Activated CD8-positive, alpha-beta T cell treated with anti-CD3 and anti-CD28 coated beads for 36 hours (primary cell): ENCODE measurements at regions not wholly inside any gene's neighbourhood (a gene's known extent, or its start where the extent isn't known, plus 50 kb on each side); places are given as distances from the start of the nearest gene placed in this dataset.
"Not testable (repeated sequence)": the region's sequence is repeated elsewhere in the genome, so short reads cannot be mapped to it uniquely, and the experiment has no call there.

Experiments
- ATAC-seq: fragments of 200-7000 bp; cut with Tn5 transposase; one replicate; pipeline ENCODE4 v1.10.0; 2021; ENCODE audit warnings: mild to moderate bottlenecking, moderate library complexity
- CTCF ChIA-PET: fragments of 350-600 bp; sonication (Branson Sonifier 250); formaldehyde crosslinking; loops from one replicate; lab custom pipeline; 2021; ENCODE audit warnings: antibody characterized with exemption; lab: Charles Lee
- POLR2A ChIA-PET: fragments of 350-600 bp; sonication (Branson Sonifier 250); formaldehyde crosslinking; loops from one replicate; lab custom pipeline; 2021; ENCODE audit warnings: antibody characterized with exemption; lab: Charles Lee
- DNase-seq: peaks from one replicate; pipeline ENCODE4 v3.0.0-alpha.2; 2020
- H3K27ac Mint-ChIP-seq: one replicate; pipeline ENCODE4 v1.8.0; 2021; ENCODE audit warnings: mild to moderate bottlenecking, mixed read lengths
- H3K27me3 Mint-ChIP-seq: one replicate; pipeline ENCODE4 v1.8.0; 2021; ENCODE audit warnings: mixed read lengths
- H3K36me3 Mint-ChIP-seq: one replicate; pipeline ENCODE4 v1.8.0; 2021; ENCODE audit warnings: low read depth, mixed read lengths
- H3K4me1 Mint-ChIP-seq: one replicate; pipeline ENCODE4 v1.8.0; 2021; ENCODE audit warnings: low read depth, mixed read lengths
- H3K4me3 Mint-ChIP-seq: one replicate; pipeline ENCODE4 v1.8.0; 2021; ENCODE audit warnings: mild to moderate bottlenecking, moderate library complexity, mixed read lengths
- H3K9me3 Mint-ChIP-seq: one replicate; pipeline ENCODE4 v1.8.0; 2021; ENCODE audit warnings: mixed read lengths
- CTCF ChIP-seq: fragments of 200-600 bp; IDR thresholded peaks from one replicate; pipeline ENCODE4 v1.8.0; 2022; ENCODE audit warnings: antibody characterized with exemption, mild to moderate bottlenecking
- intact Hi-C: fragments of 100-400 bp; cut with micrococcal nuclease; formaldehyde crosslinking; loops from one replicate; pipeline ENCODE4 v1.10.0; 2022

- H3K9me3 Mint-ChIP-seq, result no peaks in the 10 kb centered on the region
- TF ChIP-seq CTCF, result no peak
- no peak for DNase-seq
- ChIA-PET POLR2A (interaction anchor here (0.6 kb wide), 1 partner anchor 107 kb away, joined by 3 read pairs; no protein-coding TSS in a partner anchor), CTCF (no interaction called here)
- no peak overlapping the region for H3K4me3 Mint-ChIP-seq
- H3K4me1 Mint-ChIP-seq, result no peaks in the 10 kb centered on the region
- no peaks in the 10 kb centered on the region for H3K36me3 Mint-ChIP-seq
- ATAC-seq, result no peak
- no peak overlapping the region for H3K27ac Mint-ChIP-seq
- H3K27me3 Mint-ChIP-seq, result no peaks in the 10 kb centered on the region
- intact Hi-C loops, result no loop called here
These were observed 263.0 kb upstream of the ALG10 start for GRCh38 chr12:33759279-33759678.

GRCh38 chr12:33763331-33763730, 259.0 kb upstream of the ALG10 start:
- ChIA-PET CTCF (no interaction called here), POLR2A (no interaction called here)
- Mint-ChIP-seq H3K9me3 (no peaks in the 10 kb centered on the region), H3K27ac (no peak overlapping the region), H3K4me3 (no peak overlapping the region), H3K36me3 (no peaks in the 10 kb centered on the region), H3K4me1 (no peaks in the 10 kb centered on the region), H3K27me3 (no peaks in the 10 kb centered on the region)
- no peak for TF ChIP-seq CTCF
- DNase-seq (no peak), ATAC-seq (no peak)
- intact Hi-C loops, result no loop called here

GRCh38 chr12:33770652-33771051, 251.6 kb upstream of the ALG10 start:
- Mint-ChIP-seq H3K4me3 (no peak overlapping the region), H3K27ac (no peak overlapping the region), H3K9me3 (peaks cover 3% of the 10 kb centered on the region), H3K27me3 (no peaks in the 10 kb centered on the region), H3K4me1 (no peaks in the 10 kb centered on the region), H3K36me3 (no peaks in the 10 kb centered on the region)
- intact Hi-C loops, result no loop called here
- DNase-seq (no peak), ATAC-seq (no peak)
- TF ChIP-seq CTCF, result no peak
- ChIA-PET CTCF (no interaction called here), POLR2A (no interaction called here)

- no peak for ATAC-seq
- H3K27ac Mint-ChIP-seq, result no peak overlapping the region
- H3K4me1 Mint-ChIP-seq, result no peaks in the 10 kb centered on the region
- no peaks in the 10 kb centered on the region for H3K36me3 Mint-ChIP-seq
- no peak overlapping the region for H3K4me3 Mint-ChIP-seq
- CTCF ChIA-PET, result no interaction called here
- TF ChIP-seq CTCF, result no peak
- POLR2A ChIA-PET, result no interaction called here
- no peaks in the 10 kb centered on the region for H3K27me3 Mint-ChIP-seq
- intact Hi-C loops, result no loop called here
- no peak for DNase-seq
- H3K9me3 Mint-ChIP-seq, result peaks cover 3% of the 10 kb centered on the region
These were observed 250.4 kb upstream of the ALG10 start for GRCh38 chr12:33771889-33772288.

- H3K9me3 Mint-ChIP-seq, DNase-seq, H3K36me3 Mint-ChIP-seq, H3K4me1 Mint-ChIP-seq, H3K27ac Mint-ChIP-seq, ATAC-seq, POLR2A ChIA-PET, H3K4me3 Mint-ChIP-seq, H3K27me3 Mint-ChIP-seq, intact Hi-C loops, CTCF ChIA-PET: not testable (repeated sequence)
These were observed 249.2 kb upstream of the ALG10 start for GRCh38 chr12:33773091-33773490.

- ChIA-PET CTCF (no interaction called here), POLR2A (no interaction called here)
- intact Hi-C loops, result no loop called here
- Mint-ChIP-seq H3K36me3 (no peaks in the 10 kb centered on the region), H3K4me1 (no peaks in the 10 kb centered on the region), H3K27ac (no peak overlapping the region), H3K4me3 (no peak overlapping the region), H3K27me3 (no peaks in the 10 kb centered on the region), H3K9me3 (peaks cover 2% of the 10 kb centered on the region)
- DNase-seq (no peak), ATAC-seq (no peak)
- TF ChIP-seq CTCF, result no peak
These were observed 235.8 kb upstream of the ALG10 start for GRCh38 chr12:33786532-33786931.
